K562 (cell line): ENCODE measurements at regions not wholly inside any gene's neighbourhood (a gene's known extent, or its start where the extent isn't known, plus 50 kb on each side); places are given as distances from the start of the nearest gene placed in this dataset.

Experiments used
- ATAC-seq: fragments of 200-7000 bp; cut with Tn5 transposase; 3 replicates; pipeline ENCODE4 v1.9.1; 2020; ENCODE audit warnings: moderate library complexity
- BruUV-seq: library from RNA; stranded (reverse); fragments of 400-500 nt; replicated peaks from 2 replicates; lab custom pipeline; 2021; lab: Mats Ljungman, UMichigan
- CTCF ChIA-PET: fragments of 300-600 bp; formaldehyde crosslinking; extraction: SDS; loops from one replicate; lab custom pipeline; 2021; ENCODE audit warnings: low intra/inter-chr PET ratio; lab: Yijun Ruan, JAX
- POLR2A ChIA-PET: fragments of 300-600, 350-650 bp; sonication (Branson Sonifier 250); formaldehyde crosslinking; extraction: SDS; loops from one replicate; lab custom pipeline; 2021; ENCODE audit warnings: antibody characterized with exemption, inconsistent platforms; lab: Yijun Ruan, JAX
- DNase-seq, 4 experiments: peaks; one replicate each; pipeline versions ENCODE4 v3.0.0 to v3.0.0-alpha.2; 2011 to 2018; ENCODE audit warnings: low spot score in 3 of 4, mixed read lengths in 3 of 4; ENCODE audit errors: extremely low read depth in 1 of 4
- FAIRE-seq: peaks from 2 replicates; lab custom pipeline; 2011; peaks lifted over from hg19 to GRCh38; lab: Jason Lieb, UNC
- H2AFZ ChIP-seq: 2 replicates; pipeline ENCODE4 v1.6.0; 2011; ENCODE audit warnings: low read depth, low read length, control low read depth, inconsistent platforms
- H3K27ac ChIP-seq: fragments of 200-600 bp; 3 replicates; pipeline ENCODE4 v1.8.0; 2011; ENCODE audit warnings: low read depth, mild to moderate bottlenecking, control low read depth, inconsistent platforms, low read length, moderate library complexity, mixed read lengths; ENCODE audit errors: extremely low read depth
- H3K27me3 ChIP-seq, 2 experiments: fragments of 300-600 bp in 1 of 2; 2 replicates in 1 of 2; 3 replicates in 1 of 2; pipeline versions ENCODE4 v1.6.0 to v1.8.0; 2011; ENCODE audit warnings: inconsistent platforms in 2 of 2, low read length in 2 of 2, mild to moderate bottlenecking in 1 of 2, mixed read lengths in 1 of 2, moderate library complexity in 1 of 2; ENCODE audit not compliant: control insufficient read depth in 2 of 2, insufficient read depth in 2 of 2
- H3K36me3 ChIP-seq: fragments of 300-600 bp; 3 replicates; pipeline ENCODE4 v1.8.0; 2011; ENCODE audit warnings: mild to moderate bottlenecking, low read length, inconsistent platforms; ENCODE audit not compliant: control insufficient read depth, insufficient read depth
- H3K4me1 ChIP-seq, 2 experiments: fragments of 200-600 bp in 1 of 2; replicated peaks in 1 of 2; 2 replicates in 1 of 2; 3 replicates in 1 of 2; pipeline versions ENCODE4 v1.5.1 to v1.8.0; 2011; ENCODE audit warnings: inconsistent platforms in 2 of 2, low read length in 2 of 2, mild to moderate bottlenecking in 1 of 2, mixed read lengths in 1 of 2, moderate library complexity in 1 of 2; ENCODE audit not compliant: control insufficient read depth in 2 of 2, insufficient read depth in 2 of 2
- H3K4me2 ChIP-seq: 2 replicates; pipeline ENCODE4 v1.6.1; 2011; ENCODE audit warnings: low read length, control low read depth, inconsistent platforms, mixed read lengths; ENCODE audit not compliant: insufficient read depth
- H3K4me3 ChIP-seq: fragments of 200-600 bp; sonication (generic), shearing (Covaris generic); 2 replicates; pipeline ENCODE4 v1.5.1; 2016; ENCODE audit warnings: control low read depth, inconsistent platforms
- H3K79me2 ChIP-seq: fragments of 200-600 bp; 3 replicates; pipeline ENCODE4 v1.8.0; 2011; ENCODE audit warnings: low read length, inconsistent platforms; ENCODE audit not compliant: control insufficient read depth, insufficient read depth
- H3K9ac ChIP-seq, 2 experiments: 2 replicates each; pipeline versions ENCODE4 v1.6.0 to v1.6.1; 2011; ENCODE audit warnings: low read depth in 2 of 2, low read length in 2 of 2, control low read depth in 1 of 2, inconsistent platforms in 1 of 2, mild to moderate bottlenecking in 1 of 2, mixed read lengths in 1 of 2; ENCODE audit not compliant: insufficient read depth in 1 of 2
- H3K9me1 ChIP-seq: one replicate; pipeline ENCODE4 v1.6.0; 2011; ENCODE audit warnings: inconsistent platforms, mild to moderate bottlenecking, low read length, moderate library complexity; ENCODE audit not compliant: control insufficient read depth, insufficient read depth
- H3K9me3 ChIP-seq: replicated peaks from 2 replicates; pipeline ENCODE4 v1.5.1; 2011; ENCODE audit warnings: low read depth, low read length, inconsistent platforms; ENCODE audit not compliant: control insufficient read depth, insufficient read depth
- H4K20me1 ChIP-seq: replicated peaks from 2 replicates; pipeline ENCODE4 v1.6.1; 2011; ENCODE audit warnings: low read length, inconsistent platforms, mixed read lengths; ENCODE audit not compliant: control insufficient read depth, insufficient read depth
- CHD7 ChIP-seq: fragments of 200-600 bp; sonication (generic); IDR thresholded peaks from one replicate; pipeline ENCODE4 v1.6.1; 2012; ENCODE audit warnings: mild to moderate bottlenecking, low read depth, low read length, inconsistent platforms
- FOSL1 ChIP-seq: fragments of 200-800 bp; sonication (Bioruptor generic); conservative IDR thresholded peaks from 2 replicates; pipeline ENCODE4 v1.6.1; 2016; ENCODE audit warnings: missing genetic modification characterization, missing compliant biosample characterization
- JUND ChIP-seq, 2 experiments: IDR thresholded peaks; 2 replicates in 1 of 2; 3 replicates in 1 of 2; pipeline ENCODE4 v1.6.1; 2011; ENCODE audit warnings: borderline replicate concordance in 2 of 2, low read depth in 2 of 2, low read length in 2 of 2, improper control_type of control experiment in 1 of 2, missing biosample characterization in 1 of 2, missing genetic modification characterization in 1 of 2, missing genetic modification reagents in 1 of 2
- NFE2L1 ChIP-seq: fragments of 450-650 bp; IDR thresholded peaks from 2 replicates; pipeline ENCODE4 v1.6.1; 2016; ENCODE audit warnings: missing genetic modification characterization, low read depth, mild to moderate bottlenecking, missing compliant biosample characterization, moderate library complexity, borderline replicate concordance
- NFXL1 ChIP-seq: fragments of 450-650 bp; formaldehyde crosslinking; IDR thresholded peaks from 2 replicates; pipeline ENCODE4 v1.4.0; 2021; ENCODE audit warnings: mild to moderate bottlenecking
- POLR2AphosphoS2 ChIP-seq: IDR thresholded peaks from 2 replicates; pipeline ENCODE4 v1.6.1; 2012; ENCODE audit warnings: low read length, improper control_type of control experiment
- POLR2B ChIP-seq: fragments of 450-650 bp; IDR thresholded peaks from 2 replicates; pipeline ENCODE4 v1.6.1; 2018; ENCODE audit warnings: low read depth; ENCODE audit not compliant: partially characterized antibody
- SMAD1 ChIP-seq: fragments of 150-350 bp; IDR thresholded peaks from 2 replicates; pipeline ENCODE4 v1.6.1; 2014; ENCODE audit warnings: low read length, low read depth; ENCODE audit not compliant: partially characterized antibody
- THRAP3 ChIP-seq: fragments of 450-650 bp; IDR thresholded peaks from 2 replicates; pipeline ENCODE4 v1.6.1; 2016; ENCODE audit warnings: mild to moderate bottlenecking, inconsistent platforms, borderline replicate concordance
- ZNF354B ChIP-seq: fragments of 250-450 bp; sonication (Bioruptor Pico); IDR thresholded peaks from 2 replicates; pipeline ENCODE4 v1.4.0; 2020
- WGBS: fragments of 100-300 bp; shearing (Covaris generic); methylation state at CpG from one replicate; pipeline ENCODE4 v1.1.6; 2016; ENCODE audit warnings: low coverage, mixed read lengths; ENCODE audit not compliant: insufficient coverage; ENCODE audit errors: missing lambda C conversion rate; 5-methylcytosine and 5-hydroxymethylcytosine counted together
- in situ Hi-C: fragments of 300-500 bp; cut with MboI; formaldehyde crosslinking; loops from 4 replicates; pipeline ENCODE4 v1.15.0; 2018; ENCODE audit warnings: inconsistent platforms, mixed read lengths
- intact Hi-C: fragments of 100-400 bp; cut with micrococcal nuclease; formaldehyde crosslinking; loops from 2 replicates; pipeline ENCODE4 v1.14.2; 2022
- TF ChIP-seq, protein P1 (sequence below): sonication (generic); formaldehyde crosslinking; IDR thresholded peaks from 2 replicates; pipeline ENCODE4 v1.5.0; 2020; ENCODE audit warnings: missing genetic modification reagents

- no peak overlapping the region for H2AFZ ChIP-seq
- DNase-seq (no peak), FAIRE-seq (no peak), ATAC-seq (no peak)
- H3K27ac ChIP-seq = no peak overlapping the region
- TF ChIP-seq POLR2AphosphoS2 (no peak), NFXL1 (CRISPR knock-in tag) (no peak), JUND (IDR thresholded peaks at IDR 0.05; ENCODE audit: borderline replicate concordance, low read depth, low read length) (no peak), JUND (tag; IDR thresholded peaks at IDR 0.05; ENCODE audit: borderline replicate concordance, low read depth, low read length) (no peak), FOSL1 (tag) (no peak), THRAP3 (no peak), SMAD1 (no peak), CHD7 (no peak), ZNF354B (CRISPR knock-in tag) (no peak), NFE2L1 (tag) (no peak), POLR2B (no peak)
- TF ChIP-seq, protein P1, sequence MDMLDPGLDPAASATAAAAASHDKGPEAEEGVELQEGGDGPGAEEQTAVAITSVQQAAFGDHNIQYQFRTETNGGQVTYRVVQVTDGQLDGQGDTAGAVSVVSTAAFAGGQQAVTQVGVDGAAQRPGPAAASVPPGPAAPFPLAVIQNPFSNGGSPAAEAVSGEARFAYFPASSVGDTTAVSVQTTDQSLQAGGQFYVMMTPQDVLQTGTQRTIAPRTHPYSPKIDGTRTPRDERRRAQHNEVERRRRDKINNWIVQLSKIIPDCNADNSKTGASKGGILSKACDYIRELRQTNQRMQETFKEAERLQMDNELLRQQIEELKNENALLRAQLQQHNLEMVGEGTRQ (CRISPR knock-in tag) = no peak
- no peaks in the 10 kb centered on the region for H3K4me1 ChIP-seq
- intact Hi-C loops = no loop called here
- H3K36me3 ChIP-seq = no peaks in the 10 kb centered on the region
- CTCF ChIA-PET = no interaction called here
- no peak overlapping the region for H3K4me3 ChIP-seq
- no TSS peak for BruUV-seq
- no peak overlapping the region for H3K9ac ChIP-seq
- in situ Hi-C loops = no loop called here
- H3K9me1 ChIP-seq = no peaks in the 10 kb centered on the region
- POLR2A ChIA-PET = no interaction called here
- H3K4me2 ChIP-seq = no peak overlapping the region
- H4K20me1 ChIP-seq = no peaks in the 10 kb centered on the region
- no peaks in the 10 kb centered on the region for H3K79me2 ChIP-seq
- H3K27me3 ChIP-seq = no peaks in the 10 kb centered on the region; a peak in 2 of 5 replicates
- 0% methylated on average over 1 of the region's 1 CpG for WGBS
- H3K9me3 ChIP-seq = no peaks in the 10 kb centered on the region
Measured at GRCh38 chr7:142522735-142523134, 226.5 kb upstream of the PRSS1 start.
